SU-DHL-6 (cell line): ENCODE measurements at regions not wholly inside any gene's neighbourhood (a gene's known extent, or its start where the extent isn't known, plus 50 kb on each side); places are given as distances from the start of the nearest gene placed in this dataset.

Experiments
- EZH2phosphoT487 ChIP-seq: fragments of 200-600 bp; sonication (generic), shearing (Covaris generic); conservative IDR thresholded peaks from 2 replicates; pipeline ENCODE4 v1.6.1; 2018; ENCODE audit warnings: mild to moderate bottlenecking, antibody characterized with exemption, low read length, moderate library complexity, mixed read lengths
- TF ChIP-seq, protein P1 (sequence below): fragments of 200-600 bp; sonication (generic); IDR thresholded peaks from one replicate; pipeline ENCODE4 v1.5.1; 2017; ENCODE audit warnings: antibody characterized with exemption, mild to moderate bottlenecking, low read length, moderate library complexity; ENCODE audit not compliant: insufficient read depth, poor library complexity, severe bottlenecking

GRCh38 chr9:87011551-87011950 lies 64.2 kb upstream of the GAS1 start:
- TF ChIP-seq, protein P1, sequence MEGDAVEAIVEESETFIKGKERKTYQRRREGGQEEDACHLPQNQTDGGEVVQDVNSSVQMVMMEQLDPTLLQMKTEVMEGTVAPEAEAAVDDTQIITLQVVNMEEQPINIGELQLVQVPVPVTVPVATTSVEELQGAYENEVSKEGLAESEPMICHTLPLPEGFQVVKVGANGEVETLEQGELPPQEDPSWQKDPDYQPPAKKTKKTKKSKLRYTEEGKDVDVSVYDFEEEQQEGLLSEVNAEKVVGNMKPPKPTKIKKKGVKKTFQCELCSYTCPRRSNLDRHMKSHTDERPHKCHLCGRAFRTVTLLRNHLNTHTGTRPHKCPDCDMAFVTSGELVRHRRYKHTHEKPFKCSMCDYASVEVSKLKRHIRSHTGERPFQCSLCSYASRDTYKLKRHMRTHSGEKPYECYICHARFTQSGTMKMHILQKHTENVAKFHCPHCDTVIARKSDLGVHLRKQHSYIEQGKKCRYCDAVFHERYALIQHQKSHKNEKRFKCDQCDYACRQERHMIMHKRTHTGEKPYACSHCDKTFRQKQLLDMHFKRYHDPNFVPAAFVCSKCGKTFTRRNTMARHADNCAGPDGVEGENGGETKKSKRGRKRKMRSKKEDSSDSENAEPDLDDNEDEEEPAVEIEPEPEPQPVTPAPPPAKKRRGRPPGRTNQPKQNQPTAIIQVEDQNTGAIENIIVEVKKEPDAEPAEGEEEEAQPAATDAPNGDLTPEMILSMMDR, result no peak
- TF ChIP-seq EZH2phosphoT487, result no peak
